ENCODE measurements at regions not wholly inside any gene's neighbourhood (a gene's known extent, or its start where the extent isn't known, plus 50 kb on each side); places are given as distances from the start of the nearest gene placed in this dataset.

GRCh38 chr12:68557011-68557730 is 53.5 kb upstream of the RAP1B start:
- DNase-seq (ENCODE audit: low read depth) = no peak

- no peak for DNase-seq (ENCODE audit: low read depth)
These were observed 51.5 kb upstream of the RAP1B start for GRCh38 chr12:68559246-68559645.

- no peak for DNase-seq (ENCODE audit: low read depth)
These were observed 50.5 kb upstream of the RAP1B start for GRCh38 chr12:68559984-68560850.

- no peak for DNase-seq (ENCODE audit: low read depth)
These were observed 49.8 kb upstream of the RAP1B start for GRCh38 chr12:68560851-68561422.

All from CMK (cell line).